Right lobe of liver (tissue), 4 donors: ENCODE measurements at regions not wholly inside any gene's neighbourhood (a gene's known extent, or its start where the extent isn't known, plus 50 kb on each side); places are given as distances from the start of the nearest gene placed in this dataset.

Experiments used
- CTCF ChIP-seq, 4 donors: fragments of 200-600 bp in 3 of 4; fragments of 450-650 bp in 1 of 4; IDR thresholded peaks; one replicate each; pipeline versions ENCODE4 v1.5.1 to v1.8.0; 2016 to 2022; ENCODE audit warnings: antibody characterized with exemption in 4 of 4, mild to moderate bottlenecking in 2 of 4
- POLR2A ChIP-seq: fragments of 450-650 bp; IDR thresholded peaks from one replicate; pipeline ENCODE4 v1.6.1; 2017; ENCODE audit warnings: antibody characterized with exemption, mild to moderate bottlenecking
- donor health status: DM: no; HTN: no; CAD: no.
- donor health status: DM: no; HTN: no; CAD: no.
- donor health status: DM: no; HTN: yes; CAD: no.

DNA sequence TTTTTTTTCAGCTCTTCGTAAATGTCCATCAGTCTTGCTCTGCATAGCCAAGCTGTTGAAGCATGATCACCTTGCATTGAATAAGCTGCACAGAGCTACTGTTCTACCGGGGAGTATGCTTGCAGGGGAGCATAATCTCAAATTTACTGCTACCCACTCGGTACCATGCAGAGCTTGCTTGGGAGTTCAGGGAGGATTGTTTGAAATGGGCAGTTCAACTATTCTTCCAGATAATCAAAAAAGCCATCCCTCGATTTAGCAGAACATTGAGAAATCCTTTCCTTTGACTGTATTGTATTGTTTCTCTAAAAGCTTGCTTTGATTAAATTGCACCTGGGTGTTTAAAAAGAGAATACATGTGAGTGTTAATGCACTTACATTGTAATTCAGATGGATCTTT, 332.6 kb downstream of the UTRN start:
- no peak for TF ChIP-seq CTCF (IDR thresholded peaks at IDR 0.05)
- TF ChIP-seq POLR2A = no peak
